ENCODE measurements at regions not wholly inside any gene's neighbourhood (a gene's known extent, or its start where the extent isn't known, plus 50 kb on each side); places are given as distances from the start of the nearest gene placed in this dataset.

GRCh38 chr5:4866817-4867216 lies 273.3 kb upstream of the ADAMTS16 start:
- DNase-seq, result no peak

DNA sequence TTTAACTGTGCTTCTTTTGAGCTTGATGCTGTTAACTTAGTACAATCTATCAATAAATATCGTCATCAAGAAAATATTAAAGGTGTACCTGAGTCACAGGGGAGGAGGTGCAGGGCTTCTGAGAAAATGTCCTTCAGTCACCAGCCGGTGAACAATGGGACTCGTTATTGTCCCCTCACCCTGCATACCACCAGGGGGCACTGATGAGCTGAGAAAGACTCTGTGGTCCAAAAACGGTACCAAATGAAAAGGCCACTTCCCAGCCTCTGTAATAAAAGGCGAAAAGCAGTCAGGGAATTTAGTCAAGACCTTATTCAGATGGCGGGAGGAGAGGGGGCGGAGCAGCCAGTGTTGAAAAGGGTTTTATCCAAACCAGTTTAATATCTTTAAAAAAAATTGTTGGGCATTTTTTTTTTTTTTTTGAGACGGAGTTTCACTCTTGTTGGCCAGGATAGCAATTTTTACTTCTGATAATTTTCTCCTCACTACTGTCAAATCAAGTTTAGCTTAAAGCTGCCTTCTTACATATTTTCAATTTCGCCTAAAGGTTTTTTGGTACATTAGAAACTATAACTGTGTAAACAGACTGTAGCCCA lies 271.9 kb upstream of the ADAMTS16 start:
- peak; percentile 18 for DNase-seq

DNA sequence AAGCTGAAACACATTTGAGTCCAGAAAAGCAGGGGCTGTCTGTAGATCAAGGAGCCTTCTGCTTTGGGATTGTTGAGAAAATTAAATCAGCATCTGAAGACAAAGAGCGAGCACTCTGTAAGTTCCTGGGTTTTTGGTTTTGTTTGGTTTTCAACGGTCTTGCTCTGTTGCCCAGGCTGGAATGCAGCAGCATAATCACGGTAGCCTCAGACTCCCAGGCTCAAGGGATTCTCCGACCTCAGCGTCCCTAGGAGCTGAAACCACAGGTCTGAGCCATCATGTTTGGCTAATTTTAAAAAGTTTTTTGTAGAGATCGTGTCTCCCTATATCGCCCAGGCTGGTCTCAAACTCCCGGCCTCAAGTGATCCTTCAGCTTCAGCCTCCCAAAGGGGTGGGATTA lies 266.5 kb upstream of the ADAMTS16 start:
- DNase-seq, result no peak

- no peak for DNase-seq
Measured at GRCh38 chr5:4874097-4874496, 266.0 kb upstream of the ADAMTS16 start.

DNA sequence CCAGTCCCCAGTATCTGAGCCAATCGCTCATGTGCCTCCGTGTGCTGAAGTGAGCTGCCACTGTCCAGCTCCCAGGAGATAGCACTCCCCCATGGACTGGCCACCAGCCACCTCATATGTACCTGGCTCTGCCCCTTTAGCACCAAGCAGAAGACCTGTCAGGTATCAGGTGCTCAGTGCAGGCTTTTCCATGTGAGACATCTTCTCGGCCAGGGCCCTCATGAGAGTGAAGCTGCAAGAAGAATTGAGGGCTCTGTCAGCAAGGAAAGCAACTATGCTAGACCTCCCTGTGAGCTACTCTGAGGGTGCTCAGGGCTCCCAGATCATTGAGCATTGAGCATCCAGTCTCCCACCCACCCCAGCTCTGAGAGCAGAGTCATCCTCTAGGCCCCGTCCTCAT lies 264.2 kb upstream of the ADAMTS16 start:
- DNase-seq, result no peak

GRCh38 chr5:4876804-4877203 lies 263.3 kb upstream of the ADAMTS16 start:
- DNase-seq, result no peak

GRCh38 chr5:4877579-4877978 lies 262.6 kb upstream of the ADAMTS16 start:
- no peak for DNase-seq

- no peak for DNase-seq
Measured at GRCh38 chr5:4879075-4879474, 261.1 kb upstream of the ADAMTS16 start.

- DNase-seq, result peak; percentile 32
Measured at GRCh38 chr5:4879693-4880303, 260.3 kb upstream of the ADAMTS16 start.

DNA sequence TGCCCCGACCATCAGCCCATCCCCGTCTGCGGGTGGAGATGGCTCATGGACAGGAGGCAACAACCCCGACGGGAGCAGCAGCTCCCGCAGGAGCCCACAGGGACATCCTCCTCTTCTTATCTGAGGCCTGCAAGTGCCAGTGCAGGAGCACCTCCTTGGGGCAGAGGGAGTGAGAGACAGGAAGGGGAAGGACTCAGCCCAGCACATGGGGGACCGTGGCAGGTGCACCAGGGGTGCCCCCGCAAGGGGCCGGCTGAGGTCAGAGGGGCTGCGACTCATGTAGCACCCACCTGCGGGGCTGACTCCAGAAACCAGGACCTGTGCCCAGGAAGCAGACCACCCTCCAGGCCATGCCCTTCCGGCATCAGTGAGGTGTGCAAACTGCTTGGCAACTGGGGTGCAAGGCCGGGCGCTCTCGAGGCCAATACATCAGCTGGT lies 259.8 kb upstream of the ADAMTS16 start:
- DNase-seq, result no peak

DNA sequence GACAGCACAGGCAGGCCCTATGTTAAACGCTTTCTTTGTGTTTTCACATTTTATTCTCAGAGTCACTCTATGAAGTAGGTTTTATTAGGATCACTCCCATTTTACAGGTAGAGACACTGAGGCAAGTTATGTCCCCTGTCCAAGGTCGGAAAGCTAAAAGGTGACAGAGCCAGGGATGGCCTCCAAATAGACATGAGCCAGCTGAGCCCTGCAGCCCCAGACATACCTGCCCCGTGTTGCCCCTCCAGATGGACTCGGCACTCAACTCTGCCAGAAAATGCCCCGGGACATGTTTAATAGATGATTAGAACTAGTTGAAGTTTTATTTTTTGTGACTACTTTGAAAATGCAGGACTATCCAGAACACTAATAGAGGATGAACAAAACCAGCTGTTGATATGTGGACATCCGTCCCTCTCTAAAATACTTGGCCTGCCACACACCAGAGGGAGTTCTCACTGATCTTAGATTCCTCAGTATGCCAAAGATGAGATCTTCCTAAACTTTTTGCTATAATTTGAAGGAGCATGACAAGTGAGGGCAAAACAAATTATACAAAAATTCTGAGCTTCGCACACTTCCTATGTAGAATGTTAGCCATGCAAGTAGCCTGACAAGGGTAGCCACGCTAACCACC lies 258.6 kb upstream of the ADAMTS16 start:
- DNase-seq, result no peak

- no peak for DNase-seq
Measured at GRCh38 chr5:4882186-4882585, 257.9 kb upstream of the ADAMTS16 start.

DNA sequence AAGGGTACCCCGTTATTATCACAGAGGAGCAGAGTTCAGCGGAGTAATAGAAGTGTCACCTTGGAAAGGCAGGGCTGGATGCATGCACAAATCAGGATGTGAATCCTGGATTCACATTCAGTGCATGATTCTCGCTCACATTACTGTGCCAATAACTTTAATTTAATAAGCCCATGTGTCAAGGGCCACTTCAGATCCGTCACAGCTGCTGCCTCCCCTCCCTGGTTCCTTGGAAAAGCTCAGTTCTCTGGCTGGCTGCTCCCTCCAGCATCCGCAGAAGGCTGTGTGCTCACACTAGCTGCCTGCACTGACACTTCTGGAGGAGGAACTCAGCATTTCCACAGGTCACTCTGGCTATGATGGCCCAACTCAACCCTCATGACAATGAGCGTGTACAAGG lies 256.8 kb upstream of the ADAMTS16 start:
- no peak for DNase-seq

DNA sequence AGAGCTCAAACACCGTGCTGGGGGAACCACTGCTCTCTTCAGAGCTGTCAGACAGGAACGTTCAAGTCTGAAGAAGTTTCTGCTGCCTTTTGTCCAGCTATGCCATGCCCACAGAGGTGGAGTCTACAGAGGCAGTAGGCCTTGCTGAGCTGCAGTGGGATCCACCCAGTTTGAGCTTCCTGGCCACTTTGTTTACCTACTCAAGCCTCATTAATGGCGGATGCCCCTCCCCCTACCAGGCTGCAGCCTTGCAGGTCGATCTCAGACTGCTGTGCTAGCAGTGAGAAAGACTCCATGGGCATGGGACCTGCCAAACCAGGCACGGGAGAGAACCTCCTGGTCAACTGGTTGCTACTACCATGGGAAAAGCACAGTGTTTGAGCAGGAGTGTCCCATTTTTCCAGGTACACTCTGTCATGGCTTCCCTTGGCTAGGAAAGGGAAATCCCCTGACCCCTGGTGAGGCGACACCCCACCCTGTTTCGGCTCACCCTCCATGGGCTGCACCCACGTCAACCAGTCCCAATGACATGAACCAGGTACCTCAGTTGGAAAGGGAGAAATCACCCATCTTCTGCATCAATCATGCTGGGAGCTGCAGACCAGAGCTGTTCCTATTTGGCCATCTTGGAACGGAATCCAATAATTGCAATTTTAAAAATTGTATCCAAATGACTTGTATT lies 246.9 kb upstream of the ADAMTS16 start:
- DNase-seq, result no peak

DNA sequence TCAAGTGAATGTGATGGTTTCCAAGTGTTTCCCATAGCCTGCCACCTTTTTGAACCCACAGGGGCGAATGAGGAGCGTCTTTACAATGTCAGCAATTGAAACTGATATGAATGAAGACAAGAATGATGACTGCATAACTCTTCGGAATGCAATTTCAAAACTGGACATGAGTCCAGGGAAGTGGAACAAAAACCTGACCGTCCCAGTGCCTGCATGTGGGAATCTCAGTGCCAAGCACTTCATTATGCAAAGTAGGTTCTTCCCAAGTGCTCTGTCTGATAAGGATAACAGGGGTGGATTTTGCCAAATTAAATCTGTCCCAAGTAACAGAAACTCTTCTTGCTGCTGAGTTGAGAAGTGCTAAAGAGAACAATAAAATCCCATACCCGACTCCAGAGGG lies 243.8 kb upstream of the ADAMTS16 start:
- DNase-seq, result no peak

- no peak for DNase-seq
Measured at GRCh38 chr5:4901305-4901811, 238.8 kb upstream of the ADAMTS16 start.

GRCh38 chr5:4901924-4902323 lies 238.2 kb upstream of the ADAMTS16 start:
- no peak for DNase-seq

GRCh38 chr5:4905674-4906520 lies 234.2 kb upstream of the ADAMTS16 start:
- DNase-seq, result no peak

- DNase-seq, result no peak
Measured at GRCh38 chr5:4906786-4907185, 233.3 kb upstream of the ADAMTS16 start.

GRCh38 chr5:4907571-4907970 lies 232.6 kb upstream of the ADAMTS16 start:
- no peak for DNase-seq

GRCh38 chr5:4909086-4909485 lies 231.0 kb upstream of the ADAMTS16 start:
- DNase-seq, result no peak

DNA sequence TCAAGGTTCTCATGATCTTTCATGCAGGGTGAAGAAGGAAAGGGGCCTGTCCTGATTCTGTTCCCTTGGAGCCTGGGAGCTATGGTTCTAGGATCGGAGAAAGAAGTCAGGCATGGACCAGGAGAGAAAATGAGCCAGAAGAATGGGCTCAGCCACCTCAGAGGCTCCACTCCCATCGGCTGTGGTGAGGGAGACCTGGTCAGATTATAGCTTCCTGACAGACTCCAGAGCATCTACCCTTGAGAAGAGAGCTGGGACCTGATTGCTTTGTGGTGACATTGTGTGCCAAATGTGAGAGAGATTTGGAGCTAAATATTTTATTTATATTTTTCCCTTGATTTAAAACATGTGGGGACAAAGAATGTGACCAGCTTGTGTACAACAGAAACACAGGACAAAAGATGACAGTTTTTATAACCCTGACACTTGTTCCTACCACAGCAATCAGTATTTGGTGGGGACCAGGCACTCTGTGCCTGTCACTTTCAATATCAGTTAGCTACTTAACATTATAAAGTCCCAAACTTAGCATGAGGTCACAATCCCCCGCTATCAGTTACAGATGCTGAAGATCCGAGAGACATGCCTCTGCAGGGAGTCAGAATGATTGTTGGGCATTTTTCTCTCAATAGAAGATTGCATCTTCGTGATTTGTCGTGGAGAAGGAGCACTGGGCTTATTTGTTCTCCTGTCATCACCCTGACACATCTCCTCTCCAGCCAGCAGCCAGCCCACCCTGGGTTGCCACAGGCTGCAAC lies 228.3 kb upstream of the ADAMTS16 start:
- DNase-seq, result no peak

Measured in SHP77 treated with DMSO at 0.1 percent for 48 hours (cell line).